SU-DHL-6 (cell line): ENCODE measurements at regions not wholly inside any gene's neighbourhood (a gene's known extent, or its start where the extent isn't known, plus 50 kb on each side); places are given as distances from the start of the nearest gene placed in this dataset.

Experiments used
- H2AFZ ChIP-seq: fragments of 200-600 bp; sonication (generic); 2 replicates; pipeline ENCODE4 v1.6.1; 2014; ENCODE audit warnings: low read depth, mild to moderate bottlenecking, moderate library complexity, mixed read lengths, antibody characterized with exemption, low read length; ENCODE audit not compliant: severe bottlenecking
- H3F3A ChIP-seq: fragments of 200-600 bp; shearing (Covaris generic); 2 replicates; pipeline ENCODE4 v1.6.0; 2016; ENCODE audit warnings: antibody characterized with exemption, mild to moderate bottlenecking; ENCODE audit not compliant: insufficient read depth
- H3K27ac ChIP-seq: fragments of 200-600 bp; sonication (generic); 2 replicates; pipeline ENCODE4 v1.5.1; 2016; ENCODE audit warnings: low read depth, mild to moderate bottlenecking, low read length, moderate library complexity, mixed read lengths
- H3K27me3 ChIP-seq: fragments of 200-600 bp; sonication (generic), shearing (Covaris generic); 2 replicates; pipeline ENCODE4 v1.6.0; 2014; ENCODE audit warnings: mild to moderate bottlenecking, low read length
- H3K36me3 ChIP-seq: fragments of 200-600 bp; sonication (generic); 2 replicates; pipeline ENCODE4 v1.6.1; 2014; ENCODE audit warnings: mild to moderate bottlenecking, low read length, mixed read lengths
- H3K4me2 ChIP-seq: fragments of 300-600, 200-600 bp; shearing (Covaris generic), sonication (generic); 2 replicates; pipeline ENCODE4 v1.6.0; 2014; ENCODE audit warnings: low read length, low read depth, mild to moderate bottlenecking; ENCODE audit not compliant: poor library complexity, severe bottlenecking
- H3K4me3 ChIP-seq: fragments of 200-600 bp; sonication (generic); 2 replicates; pipeline ENCODE4 v1.5.1; 2014; ENCODE audit warnings: antibody characterized with exemption, low read length, mild to moderate bottlenecking, mixed read lengths; ENCODE audit not compliant: insufficient read depth, poor library complexity, severe bottlenecking
- H3K79me2 ChIP-seq: fragments of 200-600 bp; sonication (generic); 2 replicates; pipeline ENCODE4 v1.6.1; 2014; ENCODE audit warnings: mild to moderate bottlenecking, low read length, moderate library complexity; ENCODE audit not compliant: insufficient read depth
- H3K9ac ChIP-seq: fragments of 200-600 bp; sonication (generic); 2 replicates; pipeline ENCODE4 v1.7.0; 2014; ENCODE audit warnings: mild to moderate bottlenecking, low read length
- H3K9me2 ChIP-seq: fragments of 200-600 bp; sonication (generic); replicated peaks from 2 replicates; pipeline ENCODE4 v1.6.1; 2014; ENCODE audit warnings: low read length; ENCODE audit not compliant: insufficient read depth
- H3K9me3 ChIP-seq: fragments of 200-600 bp; sonication (generic); 2 replicates; pipeline ENCODE4 v1.6.1; 2014; ENCODE audit warnings: low read length, mixed read lengths; ENCODE audit not compliant: insufficient read depth
- H4K20me1 ChIP-seq: fragments of 200-600 bp; sonication (generic); 2 replicates; pipeline ENCODE4 v1.6.1; 2014; ENCODE audit warnings: low read depth, mild to moderate bottlenecking, antibody characterized with exemption, low read length, moderate library complexity, mixed read lengths
- CTCF ChIP-seq: fragments of 200-600 bp; sonication (generic); IDR thresholded peaks from one replicate; pipeline ENCODE4 v1.5.1; 2017; ENCODE audit warnings: antibody characterized with exemption, mild to moderate bottlenecking, low read length, moderate library complexity; ENCODE audit not compliant: insufficient read depth, poor library complexity, severe bottlenecking
- EZH2phosphoT487 ChIP-seq: fragments of 200-600 bp; sonication (generic), shearing (Covaris generic); conservative IDR thresholded peaks from 2 replicates; pipeline ENCODE4 v1.6.1; 2018; ENCODE audit warnings: mild to moderate bottlenecking, antibody characterized with exemption, low read length, moderate library complexity, mixed read lengths

- TF ChIP-seq EZH2phosphoT487 (no peak), CTCF (no peak)
- no peaks in the 10 kb centered on the region for H3K9me3 ChIP-seq
- H4K20me1 ChIP-seq: no peaks in the 10 kb centered on the region
- no peak overlapping the region for H3K9ac ChIP-seq
- no peak overlapping the region for H3K4me3 ChIP-seq
- H3F3A ChIP-seq: no peaks in the 10 kb centered on the region
- H3K4me2 ChIP-seq: no peak overlapping the region
- no peak overlapping the region for H2AFZ ChIP-seq
- H3K27ac ChIP-seq: no peak overlapping the region
- no peaks in the 10 kb centered on the region for H3K9me2 ChIP-seq
- H3K36me3 ChIP-seq: no peaks in the 10 kb centered on the region
- no peaks in the 10 kb centered on the region for H3K27me3 ChIP-seq
- no peaks in the 10 kb centered on the region for H3K79me2 ChIP-seq
Measured at GRCh38 chr9:106798016-106798799, 64.8 kb upstream of the ZNF462 start.

DNA sequence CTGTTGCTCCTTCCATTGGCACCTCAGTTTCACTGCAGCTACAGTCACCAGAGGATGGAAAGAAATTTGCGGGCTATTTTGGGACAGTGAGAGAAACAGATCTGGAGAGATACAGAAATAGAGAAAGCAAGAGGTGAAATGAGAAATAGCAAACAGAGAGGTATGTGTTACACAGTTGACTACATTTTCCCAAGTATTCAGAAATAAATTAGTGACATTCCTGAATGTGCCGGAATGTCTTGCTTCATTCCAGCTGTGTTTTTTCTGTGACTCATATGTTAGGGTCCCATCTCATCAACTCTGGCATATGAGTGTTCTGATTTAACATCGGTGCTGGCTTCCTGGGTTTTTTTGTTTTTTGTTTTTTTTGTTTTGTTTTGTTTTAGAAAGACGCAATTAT is 63.8 kb upstream of the ZNF462 start:
- Histone ChIP-seq H4K20me1 (no peaks in the 10 kb centered on the region), H3K27me3 (no peaks in the 10 kb centered on the region), H3K9me2 (no peaks in the 10 kb centered on the region), H3K9ac (no peak overlapping the region), H3K27ac (no peak overlapping the region), H2AFZ (no peak overlapping the region), H3K4me3 (no peak overlapping the region), H3K36me3 (no peaks in the 10 kb centered on the region), H3K9me3 (no peaks in the 10 kb centered on the region), H3K4me2 (no peak overlapping the region), H3K79me2 (no peaks in the 10 kb centered on the region), H3F3A (no peaks in the 10 kb centered on the region)
- TF ChIP-seq EZH2phosphoT487 (no peak), CTCF (no peak)

DNA sequence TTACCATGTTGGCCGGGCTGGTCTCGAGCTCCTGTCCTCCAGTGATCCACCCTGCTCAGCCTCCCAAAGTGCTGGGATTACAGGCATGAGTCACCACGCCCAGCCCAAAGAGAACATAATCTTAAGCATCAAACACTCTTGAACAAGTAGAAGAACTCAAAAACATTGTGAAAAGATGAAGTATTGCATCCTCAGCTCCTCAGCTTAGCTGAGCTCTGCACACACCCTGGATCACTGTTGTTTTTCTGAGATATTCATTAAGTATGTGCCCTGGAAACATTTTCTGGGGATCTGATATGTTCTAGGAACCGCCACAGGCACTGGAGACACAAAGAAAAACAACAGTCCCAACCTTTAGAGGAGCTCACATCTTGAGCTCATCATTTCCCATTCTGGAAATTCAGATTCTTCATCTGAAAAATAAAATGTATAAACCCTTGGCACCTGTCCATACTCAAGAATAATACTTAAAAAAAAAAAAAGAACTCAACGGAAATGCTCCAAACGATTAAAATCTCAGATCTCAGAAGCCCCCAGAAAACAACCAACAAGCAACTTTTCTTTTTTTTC is 62.2 kb upstream of the ZNF462 start:
- H3F3A ChIP-seq: no peaks in the 10 kb centered on the region
- H3K4me3 ChIP-seq: no peak overlapping the region
- TF ChIP-seq CTCF (no peak), EZH2phosphoT487 (no peak)

More for the DNA sequence above, 62.2 kb upstream of the ZNF462 start:
- Histone ChIP-seq H4K20me1 (no peaks in the 10 kb centered on the region), H3K36me3 (no peaks in the 10 kb centered on the region), H2AFZ (no peak overlapping the region), H3K27me3 (no peaks in the 10 kb centered on the region), H3K4me2 (no peak overlapping the region), H3K9me3 (no peaks in the 10 kb centered on the region), H3K79me2 (no peaks in the 10 kb centered on the region), H3K9ac (no peak overlapping the region), H3K27ac (no peak overlapping the region), H3K9me2 (no peaks in the 10 kb centered on the region)
